GM12864 (cell line): ENCODE measurements at regions not wholly inside any gene's neighbourhood (a gene's known extent, or its start where the extent isn't known, plus 50 kb on each side); places are given as distances from the start of the nearest gene placed in this dataset.

Source experiments
- DNase-seq: peaks from one replicate; pipeline ENCODE4 v3.0.0-alpha.2; 2011; ENCODE audit warnings: low read depth
- H3K4me3 ChIP-seq: 2 replicates; pipeline ENCODE4 v1.5.1; 2011; ENCODE audit warnings: mild to moderate bottlenecking, low read depth, low read length, control low read depth
- TF ChIP-seq, protein P1 (sequence below): IDR thresholded peaks from 2 replicates; pipeline ENCODE4 v1.5.1; 2011; ENCODE audit warnings: low read depth, mild to moderate bottlenecking, moderate library complexity, low read length, control low read depth, inconsistent platforms; ENCODE audit errors: missing control alignments

DNA sequence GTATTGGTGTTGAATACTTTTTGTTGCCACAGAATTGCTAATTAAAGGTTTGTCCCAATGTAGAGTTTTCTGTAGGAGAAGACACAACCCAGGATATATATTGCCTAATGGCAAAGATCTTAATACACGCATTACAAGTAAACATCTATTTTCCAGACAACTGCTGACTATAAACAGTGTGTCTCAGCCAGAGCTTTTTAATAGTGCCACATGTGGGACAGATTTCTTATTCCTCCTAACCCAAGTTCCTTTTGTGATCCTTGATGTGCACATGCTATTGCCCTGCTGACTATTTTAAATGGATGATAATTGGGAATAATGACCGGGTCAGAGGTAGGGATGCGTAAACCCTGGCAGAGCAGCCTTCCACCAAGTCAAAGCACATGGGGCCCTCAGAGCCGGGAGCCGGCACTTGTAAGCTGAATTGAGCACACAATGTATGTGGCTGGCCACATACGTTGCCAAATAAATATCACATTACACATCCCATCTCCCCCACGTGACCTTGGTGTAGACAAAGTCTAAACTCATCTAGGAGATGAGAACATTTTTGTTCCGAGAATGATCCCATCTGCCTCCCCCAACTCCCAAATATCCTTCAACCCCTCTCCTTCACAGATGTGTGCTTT, 209.8 kb upstream of the NFIA start:
- TF ChIP-seq, protein P1, sequence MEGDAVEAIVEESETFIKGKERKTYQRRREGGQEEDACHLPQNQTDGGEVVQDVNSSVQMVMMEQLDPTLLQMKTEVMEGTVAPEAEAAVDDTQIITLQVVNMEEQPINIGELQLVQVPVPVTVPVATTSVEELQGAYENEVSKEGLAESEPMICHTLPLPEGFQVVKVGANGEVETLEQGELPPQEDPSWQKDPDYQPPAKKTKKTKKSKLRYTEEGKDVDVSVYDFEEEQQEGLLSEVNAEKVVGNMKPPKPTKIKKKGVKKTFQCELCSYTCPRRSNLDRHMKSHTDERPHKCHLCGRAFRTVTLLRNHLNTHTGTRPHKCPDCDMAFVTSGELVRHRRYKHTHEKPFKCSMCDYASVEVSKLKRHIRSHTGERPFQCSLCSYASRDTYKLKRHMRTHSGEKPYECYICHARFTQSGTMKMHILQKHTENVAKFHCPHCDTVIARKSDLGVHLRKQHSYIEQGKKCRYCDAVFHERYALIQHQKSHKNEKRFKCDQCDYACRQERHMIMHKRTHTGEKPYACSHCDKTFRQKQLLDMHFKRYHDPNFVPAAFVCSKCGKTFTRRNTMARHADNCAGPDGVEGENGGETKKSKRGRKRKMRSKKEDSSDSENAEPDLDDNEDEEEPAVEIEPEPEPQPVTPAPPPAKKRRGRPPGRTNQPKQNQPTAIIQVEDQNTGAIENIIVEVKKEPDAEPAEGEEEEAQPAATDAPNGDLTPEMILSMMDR, result no peak
- no peak for DNase-seq
- no peak overlapping the region for H3K4me3 ChIP-seq

DNA sequence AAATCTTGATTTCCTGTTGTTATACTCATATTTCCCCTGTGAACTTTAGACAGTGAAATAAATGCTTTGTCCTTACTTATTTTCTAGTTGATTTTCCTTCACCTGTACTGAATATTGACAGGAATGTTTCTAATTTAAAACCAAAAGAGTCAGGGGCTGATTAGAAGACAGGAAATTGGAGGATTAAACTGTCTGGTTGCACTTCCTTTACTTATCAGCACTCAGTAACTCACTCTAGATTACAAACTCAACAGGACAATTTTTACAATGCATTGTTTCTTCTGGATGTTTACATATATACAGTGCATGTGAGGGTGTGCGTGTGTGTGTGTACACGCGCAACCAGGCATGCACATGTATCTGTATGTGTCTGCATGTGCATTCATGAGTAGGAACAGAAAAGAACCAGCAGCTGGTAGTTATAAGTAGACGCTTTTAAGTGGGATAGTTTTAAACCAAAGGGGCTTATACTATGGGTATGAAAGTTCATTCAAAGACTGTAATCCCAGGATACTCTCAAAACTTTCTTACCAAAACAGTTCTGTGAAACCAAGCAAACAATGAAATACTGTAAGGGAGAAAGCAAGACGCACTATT, 212.0 kb upstream of the NFIA start:
- no peak overlapping the region for H3K4me3 ChIP-seq
- no peak for DNase-seq
- TF ChIP-seq, protein P1, result no peak

DNA sequence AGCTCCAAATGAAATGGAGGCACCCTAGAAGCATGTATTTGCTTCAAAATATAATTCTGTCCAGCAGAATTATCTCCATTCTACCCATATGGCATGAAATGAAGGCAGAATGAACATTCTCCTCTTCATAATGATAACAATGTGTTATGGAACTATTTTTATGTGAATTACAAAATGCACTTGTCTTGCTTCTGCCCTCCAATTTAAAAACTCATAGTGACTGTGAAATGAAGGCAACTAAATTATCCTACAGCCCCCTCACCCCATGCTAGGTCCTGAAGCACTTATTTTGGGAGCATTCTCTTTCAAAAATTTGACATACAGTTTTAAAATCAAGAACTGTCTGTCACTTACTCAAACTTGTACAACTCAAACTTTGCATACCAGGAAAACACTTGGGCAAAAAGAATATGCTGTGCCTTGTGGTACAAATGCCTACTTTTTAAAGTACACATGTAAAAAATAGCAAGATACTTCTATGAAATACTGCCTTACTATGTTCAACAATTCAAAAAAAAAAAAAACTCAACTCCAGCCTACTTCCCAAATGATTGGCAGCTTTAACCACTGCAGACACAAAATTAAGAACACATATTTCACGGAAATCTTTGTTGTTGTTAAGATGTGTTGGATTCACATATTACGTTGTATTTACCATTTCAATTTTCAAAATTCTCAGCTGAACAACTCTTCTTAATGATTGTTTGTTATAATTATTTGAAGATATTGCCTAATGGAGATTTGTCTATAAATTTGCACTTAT, 213.3 kb upstream of the NFIA start:
- TF ChIP-seq, protein P1, result no peak
- DNase-seq, result no peak
- no peak overlapping the region for H3K4me3 ChIP-seq

DNA sequence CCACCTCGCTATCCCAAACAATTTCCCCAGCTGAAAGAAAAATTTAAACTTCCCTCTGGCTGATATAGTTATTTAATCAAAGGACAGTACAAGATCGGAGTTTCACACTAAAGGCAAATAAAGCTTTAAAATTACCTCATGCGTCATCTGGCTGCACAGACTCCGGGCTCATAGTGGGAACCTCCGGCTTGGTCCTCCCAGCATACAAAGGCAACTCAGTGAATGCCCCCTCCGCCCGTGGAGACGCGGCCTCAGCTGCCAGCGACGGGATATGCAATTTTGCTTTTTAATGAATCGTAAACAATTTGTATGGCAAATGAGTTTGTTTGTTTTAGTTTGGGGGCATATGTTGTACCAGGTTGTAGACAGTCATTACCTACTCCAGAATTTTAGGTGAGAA, 214.6 kb upstream of the NFIA start:
- H3K4me3 ChIP-seq, result no peak overlapping the region
- TF ChIP-seq, protein P1, result no peak
- no peak for DNase-seq

DNA sequence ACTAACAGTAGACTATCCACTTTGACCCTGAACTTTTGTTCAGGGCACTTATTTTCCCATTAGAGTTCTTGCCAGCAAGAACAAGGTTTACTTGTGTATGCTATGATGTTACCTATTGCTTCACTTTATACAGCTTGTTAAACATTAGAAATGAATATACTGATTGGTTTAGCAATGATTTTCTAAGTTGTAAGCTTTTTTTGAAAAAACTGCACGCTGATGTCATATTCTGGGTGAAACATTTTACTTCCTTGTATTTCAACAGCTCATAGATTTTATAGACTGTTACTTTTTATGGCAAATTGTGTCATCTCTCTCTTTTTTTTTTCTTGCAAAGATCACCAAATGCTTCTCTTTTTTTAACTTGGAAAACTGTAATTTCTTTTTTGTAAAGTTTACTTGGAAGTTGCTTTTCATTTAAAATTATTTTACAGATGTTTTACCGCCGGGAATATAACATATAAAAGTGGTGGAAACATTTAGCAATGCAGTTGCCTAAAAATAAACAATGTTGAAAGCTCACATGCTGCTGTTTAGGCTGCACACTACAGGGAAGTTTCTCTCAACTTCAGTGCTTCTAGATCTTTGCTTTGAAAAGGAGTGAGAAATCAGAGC, 215.3 kb upstream of the NFIA start:
- no peak for DNase-seq
- no peak overlapping the region for H3K4me3 ChIP-seq
- TF ChIP-seq, protein P1, result no peak

DNA sequence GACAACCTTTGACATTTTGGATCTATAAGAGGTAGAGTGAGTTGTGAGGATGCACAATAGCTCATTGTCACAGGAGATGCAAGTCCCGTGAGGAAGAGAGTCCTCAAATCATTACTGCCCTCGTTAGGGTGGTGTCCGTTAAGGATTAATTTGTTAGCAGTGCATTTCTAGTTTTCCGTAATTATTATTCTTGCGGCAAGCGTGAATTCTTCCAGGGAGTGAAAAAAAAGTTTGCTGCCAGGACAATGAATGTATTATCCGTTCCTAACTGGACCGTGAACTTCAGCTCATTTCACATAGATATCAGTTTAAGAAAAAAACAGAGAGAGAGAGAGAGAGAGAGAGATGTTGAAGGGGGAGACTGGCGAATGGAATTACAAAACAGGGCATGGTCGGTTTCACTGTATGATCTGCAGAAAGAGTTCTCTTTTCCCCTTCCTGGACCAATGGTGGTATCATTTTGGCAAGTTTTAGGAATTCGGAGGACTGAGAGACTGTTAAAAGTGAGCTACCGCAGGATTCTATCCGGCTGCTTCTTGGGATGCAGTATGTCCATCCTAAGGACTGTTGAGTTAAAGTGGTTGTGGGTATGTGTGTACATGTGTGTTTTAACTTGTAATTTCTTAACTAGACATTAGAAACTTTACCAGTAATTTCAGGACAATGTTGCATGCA, 216.0 kb upstream of the NFIA start:
- H3K4me3 ChIP-seq, result no peak overlapping the region
- TF ChIP-seq, protein P1, result no peak
- DNase-seq, result no peak
